ENCODE measurements at regions not wholly inside any gene's neighbourhood (a gene's known extent, or its start where the extent isn't known, plus 50 kb on each side); places are given as distances from the start of the nearest gene placed in this dataset.

GRCh38 chr7:109915670-109916069 is 1175.3 kb upstream of the LRRN3 start:
- no peaks in the 10 kb centered on the region for H3K36me3 Mint-ChIP-seq (ENCODE audit: insufficient read depth, unreplicated experiment)
- no peak overlapping the region for H3K27ac Mint-ChIP-seq (ENCODE audit: unreplicated experiment)
- no TSS peak for BruUV-seq (replicated peaks)
- intact Hi-C loops (cut with micrococcal nuclease; ENCODE audit: unreplicated experiment): no loop called here
- no peaks in the 10 kb centered on the region for H3K27me3 Mint-ChIP-seq (ENCODE audit: unreplicated experiment)
- H3K4me3 Mint-ChIP-seq (ENCODE audit: low read depth, unreplicated experiment): no peak overlapping the region
- H3K9me3 Mint-ChIP-seq (ENCODE audit: low read depth, unreplicated experiment): no peaks in the 10 kb centered on the region
- no peaks in the 10 kb centered on the region for H3K4me1 Mint-ChIP-seq (ENCODE audit: low read depth, unreplicated experiment)
- TF ChIP-seq CTCF (IDR thresholded peaks at IDR 0.05; ENCODE audit: unreplicated experiment): no peak
- CTCF ChIA-PET: no interaction called here
- DNase-seq: no peak

- Mint-ChIP-seq H3K9me3 (ENCODE audit: low read depth, unreplicated experiment) (peaks cover 15% of the 10 kb centered on the region), H3K36me3 (ENCODE audit: insufficient read depth, unreplicated experiment) (no peaks in the 10 kb centered on the region), H3K4me3 (ENCODE audit: low read depth, unreplicated experiment) (no peak overlapping the region), H3K27me3 (ENCODE audit: unreplicated experiment) (no peaks in the 10 kb centered on the region), H3K4me1 (ENCODE audit: low read depth, unreplicated experiment) (no peaks in the 10 kb centered on the region), H3K27ac (ENCODE audit: unreplicated experiment) (no peak overlapping the region)
- no TSS peak for BruUV-seq (replicated peaks)
- CTCF ChIA-PET: no interaction called here
- intact Hi-C loops (cut with micrococcal nuclease; ENCODE audit: unreplicated experiment): no loop called here
- no peak for DNase-seq
- no peak for TF ChIP-seq CTCF (IDR thresholded peaks at IDR 0.05; ENCODE audit: unreplicated experiment)
These were observed 1164.2 kb upstream of the LRRN3 start for GRCh38 chr7:109926738-109927137.

GRCh38 chr7:109930049-109930448 is 1160.9 kb upstream of the LRRN3 start:
- CTCF ChIA-PET: no interaction called here
- no peak for DNase-seq
- Mint-ChIP-seq H3K27me3 (ENCODE audit: unreplicated experiment) (no peaks in the 10 kb centered on the region), H3K36me3 (ENCODE audit: insufficient read depth, unreplicated experiment) (no peaks in the 10 kb centered on the region), H3K9me3 (ENCODE audit: low read depth, unreplicated experiment) (peaks cover 4% of the 10 kb centered on the region), H3K27ac (ENCODE audit: unreplicated experiment) (no peak overlapping the region), H3K4me1 (ENCODE audit: low read depth, unreplicated experiment) (no peaks in the 10 kb centered on the region), H3K4me3 (ENCODE audit: low read depth, unreplicated experiment) (no peak overlapping the region)
- TF ChIP-seq CTCF (IDR thresholded peaks at IDR 0.05; ENCODE audit: unreplicated experiment): no peak
- no TSS peak for BruUV-seq (replicated peaks)
- intact Hi-C loops (cut with micrococcal nuclease; ENCODE audit: unreplicated experiment): no loop called here

GRCh38 chr7:109939207-109939606 is 1151.7 kb upstream of the LRRN3 start:
- CTCF ChIA-PET: no interaction called here
- H3K4me1 Mint-ChIP-seq (ENCODE audit: low read depth, unreplicated experiment): no peaks in the 10 kb centered on the region
- intact Hi-C loops (cut with micrococcal nuclease; ENCODE audit: unreplicated experiment): no loop called here
- no peaks in the 10 kb centered on the region for H3K27me3 Mint-ChIP-seq (ENCODE audit: unreplicated experiment)
- H3K4me3 Mint-ChIP-seq (ENCODE audit: low read depth, unreplicated experiment): no peak overlapping the region
- no TSS peak for BruUV-seq (replicated peaks)
- H3K9me3 Mint-ChIP-seq (ENCODE audit: low read depth, unreplicated experiment): peaks cover 3% of the 10 kb centered on the region
- DNase-seq: no peak
- no peaks in the 10 kb centered on the region for H3K36me3 Mint-ChIP-seq (ENCODE audit: insufficient read depth, unreplicated experiment)
- no peak overlapping the region for H3K27ac Mint-ChIP-seq (ENCODE audit: unreplicated experiment)
- no peak for TF ChIP-seq CTCF (IDR thresholded peaks at IDR 0.05; ENCODE audit: unreplicated experiment)
